K562 (cell line): ENCODE measurements at regions not wholly inside any gene's neighbourhood (a gene's known extent, or its start where the extent isn't known, plus 50 kb on each side); places are given as distances from the start of the nearest gene placed in this dataset.

Source experiments
- ATAC-seq: fragments of 200-7000 bp; cut with Tn5 transposase; 3 replicates; pipeline ENCODE4 v1.9.1; 2020; ENCODE audit warnings: moderate library complexity
- BruUV-seq: library from RNA; stranded (reverse); fragments of 400-500 nt; replicated peaks from 2 replicates; lab custom pipeline; 2021; lab: Mats Ljungman, UMichigan
- CTCF ChIA-PET: fragments of 300-600 bp; formaldehyde crosslinking; extraction: SDS; loops from one replicate; lab custom pipeline; 2021; ENCODE audit warnings: low intra/inter-chr PET ratio; lab: Yijun Ruan, JAX
- POLR2A ChIA-PET: fragments of 300-600, 350-650 bp; sonication (Branson Sonifier 250); formaldehyde crosslinking; extraction: SDS; loops from one replicate; lab custom pipeline; 2021; ENCODE audit warnings: antibody characterized with exemption, inconsistent platforms; lab: Yijun Ruan, JAX
- DNase-seq, 4 experiments: peaks; one replicate each; pipeline versions ENCODE4 v3.0.0 to v3.0.0-alpha.2; 2011 to 2018; ENCODE audit warnings: low spot score in 3 of 4, mixed read lengths in 3 of 4; ENCODE audit errors: extremely low read depth in 1 of 4
- FAIRE-seq: peaks from 2 replicates; lab custom pipeline; 2011; peaks lifted over from hg19 to GRCh38; lab: Jason Lieb, UNC
- H2AFZ ChIP-seq: 2 replicates; pipeline ENCODE4 v1.6.0; 2011; ENCODE audit warnings: low read depth, low read length, control low read depth, inconsistent platforms
- H3K27ac ChIP-seq: fragments of 200-600 bp; 3 replicates; pipeline ENCODE4 v1.8.0; 2011; ENCODE audit warnings: low read depth, mild to moderate bottlenecking, control low read depth, inconsistent platforms, low read length, moderate library complexity, mixed read lengths; ENCODE audit errors: extremely low read depth
- H3K27me3 ChIP-seq, 2 experiments: fragments of 300-600 bp in 1 of 2; 2 replicates in 1 of 2; 3 replicates in 1 of 2; pipeline versions ENCODE4 v1.6.0 to v1.8.0; 2011; ENCODE audit warnings: inconsistent platforms in 2 of 2, low read length in 2 of 2, mild to moderate bottlenecking in 1 of 2, mixed read lengths in 1 of 2, moderate library complexity in 1 of 2; ENCODE audit not compliant: control insufficient read depth in 2 of 2, insufficient read depth in 2 of 2
- H3K36me3 ChIP-seq: fragments of 300-600 bp; 3 replicates; pipeline ENCODE4 v1.8.0; 2011; ENCODE audit warnings: mild to moderate bottlenecking, low read length, inconsistent platforms; ENCODE audit not compliant: control insufficient read depth, insufficient read depth
- H3K4me1 ChIP-seq, 2 experiments: fragments of 200-600 bp in 1 of 2; replicated peaks in 1 of 2; 2 replicates in 1 of 2; 3 replicates in 1 of 2; pipeline versions ENCODE4 v1.5.1 to v1.8.0; 2011; ENCODE audit warnings: inconsistent platforms in 2 of 2, low read length in 2 of 2, mild to moderate bottlenecking in 1 of 2, mixed read lengths in 1 of 2, moderate library complexity in 1 of 2; ENCODE audit not compliant: control insufficient read depth in 2 of 2, insufficient read depth in 2 of 2
- H3K4me2 ChIP-seq: 2 replicates; pipeline ENCODE4 v1.6.1; 2011; ENCODE audit warnings: low read length, control low read depth, inconsistent platforms, mixed read lengths; ENCODE audit not compliant: insufficient read depth
- H3K4me3 ChIP-seq: fragments of 200-600 bp; sonication (generic), shearing (Covaris generic); 2 replicates; pipeline ENCODE4 v1.5.1; 2016; ENCODE audit warnings: control low read depth, inconsistent platforms
- H3K79me2 ChIP-seq: fragments of 200-600 bp; 3 replicates; pipeline ENCODE4 v1.8.0; 2011; ENCODE audit warnings: low read length, inconsistent platforms; ENCODE audit not compliant: control insufficient read depth, insufficient read depth
- H3K9ac ChIP-seq, 2 experiments: 2 replicates each; pipeline versions ENCODE4 v1.6.0 to v1.6.1; 2011; ENCODE audit warnings: low read depth in 2 of 2, low read length in 2 of 2, control low read depth in 1 of 2, inconsistent platforms in 1 of 2, mild to moderate bottlenecking in 1 of 2, mixed read lengths in 1 of 2; ENCODE audit not compliant: insufficient read depth in 1 of 2
- H3K9me1 ChIP-seq: one replicate; pipeline ENCODE4 v1.6.0; 2011; ENCODE audit warnings: inconsistent platforms, mild to moderate bottlenecking, low read length, moderate library complexity; ENCODE audit not compliant: control insufficient read depth, insufficient read depth
- H3K9me3 ChIP-seq: replicated peaks from 2 replicates; pipeline ENCODE4 v1.5.1; 2011; ENCODE audit warnings: low read depth, low read length, inconsistent platforms; ENCODE audit not compliant: control insufficient read depth, insufficient read depth
- H4K20me1 ChIP-seq: replicated peaks from 2 replicates; pipeline ENCODE4 v1.6.1; 2011; ENCODE audit warnings: low read length, inconsistent platforms, mixed read lengths; ENCODE audit not compliant: control insufficient read depth, insufficient read depth
- FOXK2 ChIP-seq, 2 experiments: fragments of 450-650 bp; IDR thresholded peaks in 1 of 2; conservative IDR thresholded peaks in 1 of 2; 2 replicates each; pipeline ENCODE4 v1.6.1; 2016; ENCODE audit warnings: low read depth in 2 of 2, mild to moderate bottlenecking in 1 of 2
- FOXP1 ChIP-seq: sonication (generic); formaldehyde crosslinking; IDR thresholded peaks from 2 replicates; pipeline ENCODE4 v1.8.0; 2022; ENCODE audit warnings: mild to moderate bottlenecking, missing genetic modification reagents
- MCM3 ChIP-seq: fragments of 450-650 bp; IDR thresholded peaks from 2 replicates; pipeline ENCODE4 v1.6.1; 2016
- MTF1 ChIP-seq: fragments of 250-450 bp; sonication (Bioruptor Pico); IDR thresholded peaks from 2 replicates; pipeline ENCODE4 v1.9.0; 2021; ENCODE audit warnings: moderate library complexity, mild to moderate bottlenecking, inconsistent platforms, borderline replicate concordance
- NCOA2 ChIP-seq, 2 experiments: fragments of 450-650 bp; IDR thresholded peaks; 2 replicates each; pipeline ENCODE4 v1.6.1; 2018; ENCODE audit warnings: mild to moderate bottlenecking in 2 of 2, moderate library complexity in 1 of 2; ENCODE audit not compliant: partially characterized antibody in 2 of 2
- SPI1 ChIP-seq: IDR thresholded peaks from 2 replicates; pipeline ENCODE4 v1.6.1; 2011; ENCODE audit warnings: low read depth, low read length, control low read depth, borderline replicate concordance
- ZNF175 ChIP-seq: fragments of 200-800 bp; sonication (Bioruptor generic); IDR thresholded peaks from 2 replicates; pipeline ENCODE4 v1.6.1; 2016; ENCODE audit warnings: low read depth, mild to moderate bottlenecking, missing genetic modification characterization, missing compliant biosample characterization
- WGBS: fragments of 100-300 bp; shearing (Covaris generic); methylation state at CpG from one replicate; pipeline ENCODE4 v1.1.6; 2016; ENCODE audit warnings: low coverage, mixed read lengths; ENCODE audit not compliant: insufficient coverage; ENCODE audit errors: missing lambda C conversion rate; 5-methylcytosine and 5-hydroxymethylcytosine counted together
- in situ Hi-C: fragments of 300-500 bp; cut with MboI; formaldehyde crosslinking; loops from 4 replicates; pipeline ENCODE4 v1.15.0; 2018; ENCODE audit warnings: inconsistent platforms, mixed read lengths
- intact Hi-C: fragments of 100-400 bp; cut with micrococcal nuclease; formaldehyde crosslinking; loops from 2 replicates; pipeline ENCODE4 v1.14.2; 2022
- TF ChIP-seq, protein P1 (sequence below): sonication (generic); formaldehyde crosslinking; IDR thresholded peaks from 2 replicates; pipeline ENCODE4 v1.8.0; 2022; ENCODE audit warnings: missing genetic modification reagents, mild to moderate bottlenecking, borderline replicate concordance
- TF ChIP-seq, protein P2 (sequence below): fragments of 450-650 bp; IDR thresholded peaks from 2 replicates; pipeline ENCODE4 v1.7.1; 2018; ENCODE audit warnings: mild to moderate bottlenecking, low read depth; ENCODE audit not compliant: partially characterized antibody
- TF ChIP-seq, protein P3 (sequence below): sonication (generic); formaldehyde crosslinking; IDR thresholded peaks from 2 replicates; pipeline ENCODE4 v1.8.0; 2023; ENCODE audit warnings: mild to moderate bottlenecking, missing genetic modification reagents

DNA sequence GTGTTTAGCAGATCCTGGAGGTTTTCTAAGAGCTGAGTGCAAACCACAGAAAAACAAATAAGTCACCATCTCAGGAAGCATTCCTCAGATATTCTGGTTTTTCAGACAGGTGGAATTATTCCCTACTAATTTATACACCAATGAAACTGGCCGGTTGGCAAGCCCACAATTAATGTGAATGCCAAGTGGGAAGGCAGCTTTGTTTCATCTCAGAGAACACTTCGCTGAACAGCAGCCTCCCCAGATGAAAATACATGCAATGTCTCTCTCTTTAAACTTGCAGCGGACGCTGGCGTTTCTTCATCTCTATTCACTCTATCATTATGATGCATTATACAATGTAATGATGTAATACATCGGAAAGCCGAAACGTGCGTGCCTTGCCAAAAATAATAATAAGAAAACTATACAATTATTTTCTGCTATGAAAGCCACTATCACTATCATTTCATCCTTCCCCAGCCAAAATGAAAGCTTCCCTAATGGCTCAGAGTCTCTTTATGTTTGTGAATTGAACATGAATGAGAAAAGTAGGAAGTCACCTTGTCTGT lies 649.4 kb downstream of the BCL11A start:
- no peak for TF ChIP-seq SPI1
- TF ChIP-seq, protein P1, sequence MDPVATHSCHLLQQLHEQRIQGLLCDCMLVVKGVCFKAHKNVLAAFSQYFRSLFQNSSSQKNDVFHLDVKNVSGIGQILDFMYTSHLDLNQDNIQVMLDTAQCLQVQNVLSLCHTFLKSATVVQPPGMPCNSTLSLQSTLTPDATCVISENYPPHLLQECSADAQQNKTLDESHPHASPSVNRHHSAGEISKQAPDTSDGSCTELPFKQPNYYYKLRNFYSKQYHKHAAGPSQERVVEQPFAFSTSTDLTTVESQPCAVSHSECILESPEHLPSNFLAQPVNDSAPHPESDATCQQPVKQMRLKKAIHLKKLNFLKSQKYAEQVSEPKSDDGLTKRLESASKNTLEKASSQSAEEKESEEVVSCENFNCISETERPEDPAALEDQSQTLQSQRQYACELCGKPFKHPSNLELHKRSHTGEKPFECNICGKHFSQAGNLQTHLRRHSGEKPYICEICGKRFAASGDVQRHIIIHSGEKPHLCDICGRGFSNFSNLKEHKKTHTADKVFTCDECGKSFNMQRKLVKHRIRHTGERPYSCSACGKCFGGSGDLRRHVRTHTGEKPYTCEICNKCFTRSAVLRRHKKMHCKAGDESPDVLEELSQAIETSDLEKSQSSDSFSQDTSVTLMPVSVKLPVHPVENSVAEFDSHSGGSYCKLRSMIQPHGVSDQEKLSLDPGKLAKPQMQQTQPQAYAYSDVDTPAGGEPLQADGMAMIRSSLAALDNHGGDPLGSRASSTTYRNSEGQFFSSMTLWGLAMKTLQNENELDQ (CRISPR knock-in tag) = no peak
- TF ChIP-seq ZNF175 = no peak
- TF ChIP-seq FOXK2 (conservative IDR thresholded peaks at IDR 0.05 in 1 of 2, IDR thresholded peaks at IDR 0.05 in 1 of 2; ENCODE audit: low read depth in 2 of 2) = no peak
- TF ChIP-seq, protein P2, sequence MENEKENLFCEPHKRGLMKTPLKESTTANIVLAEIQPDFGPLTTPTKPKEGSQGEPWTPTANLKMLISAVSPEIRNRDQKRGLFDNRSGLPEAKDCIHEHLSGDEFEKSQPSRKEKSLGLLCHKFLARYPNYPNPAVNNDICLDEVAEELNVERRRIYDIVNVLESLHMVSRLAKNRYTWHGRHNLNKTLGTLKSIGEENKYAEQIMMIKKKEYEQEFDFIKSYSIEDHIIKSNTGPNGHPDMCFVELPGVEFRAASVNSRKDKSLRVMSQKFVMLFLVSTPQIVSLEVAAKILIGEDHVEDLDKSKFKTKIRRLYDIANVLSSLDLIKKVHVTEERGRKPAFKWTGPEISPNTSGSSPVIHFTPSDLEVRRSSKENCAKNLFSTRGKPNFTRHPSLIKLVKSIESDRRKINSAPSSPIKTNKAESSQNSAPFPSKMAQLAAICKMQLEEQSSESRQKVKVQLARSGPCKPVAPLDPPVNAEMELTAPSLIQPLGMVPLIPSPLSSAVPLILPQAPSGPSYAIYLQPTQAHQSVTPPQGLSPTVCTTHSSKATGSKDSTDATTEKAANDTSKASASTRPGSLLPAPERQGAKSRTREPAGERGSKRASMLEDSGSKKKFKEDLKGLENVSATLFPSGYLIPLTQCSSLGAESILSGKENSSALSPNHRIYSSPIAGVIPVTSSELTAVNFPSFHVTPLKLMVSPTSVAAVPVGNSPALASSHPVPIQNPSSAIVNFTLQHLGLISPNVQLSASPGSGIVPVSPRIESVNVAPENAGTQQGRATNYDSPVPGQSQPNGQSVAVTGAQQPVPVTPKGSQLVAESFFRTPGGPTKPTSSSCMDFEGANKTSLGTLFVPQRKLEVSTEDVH = no peak
- TF ChIP-seq MTF1 (CRISPR knock-in tag) = no peak
- no peak for TF ChIP-seq MCM3
- TF ChIP-seq NCOA2 (IDR thresholded peaks at IDR 0.05; ENCODE audit: partially characterized antibody in 2 of 2) = no peak
- TF ChIP-seq, protein P3, sequence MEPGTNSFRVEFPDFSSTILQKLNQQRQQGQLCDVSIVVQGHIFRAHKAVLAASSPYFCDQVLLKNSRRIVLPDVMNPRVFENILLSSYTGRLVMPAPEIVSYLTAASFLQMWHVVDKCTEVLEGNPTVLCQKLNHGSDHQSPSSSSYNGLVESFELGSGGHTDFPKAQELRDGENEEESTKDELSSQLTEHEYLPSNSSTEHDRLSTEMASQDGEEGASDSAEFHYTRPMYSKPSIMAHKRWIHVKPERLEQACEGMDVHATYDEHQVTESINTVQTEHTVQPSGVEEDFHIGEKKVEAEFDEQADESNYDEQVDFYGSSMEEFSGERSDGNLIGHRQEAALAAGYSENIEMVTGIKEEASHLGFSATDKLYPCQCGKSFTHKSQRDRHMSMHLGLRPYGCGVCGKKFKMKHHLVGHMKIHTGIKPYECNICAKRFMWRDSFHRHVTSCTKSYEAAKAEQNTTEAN (CRISPR knock-in tag) = no peak
- no peak for TF ChIP-seq FOXP1 (CRISPR knock-in tag)
- ATAC-seq = no peak
- H2AFZ ChIP-seq = no peak overlapping the region
- H3K9me1 ChIP-seq = no peaks in the 10 kb centered on the region
- H3K9me3 ChIP-seq = no peaks in the 10 kb centered on the region
- no peak for FAIRE-seq
- H3K4me1 ChIP-seq = no peaks in the 10 kb centered on the region
- no peaks in the 10 kb centered on the region for H3K79me2 ChIP-seq
- CTCF ChIA-PET = no interaction called here
- no peak overlapping the region for H3K4me2 ChIP-seq
- H3K27me3 ChIP-seq = no peaks in the 10 kb centered on the region
- no peak for DNase-seq
- no TSS peak for BruUV-seq
- no peak overlapping the region for H3K4me3 ChIP-seq
- in situ Hi-C loops (no loop called here), intact Hi-C loops (no loop called here)
- POLR2A ChIA-PET = no interaction called here
- no peaks in the 10 kb centered on the region for H4K20me1 ChIP-seq
- no peak overlapping the region for H3K9ac ChIP-seq
- H3K36me3 ChIP-seq = no peaks in the 10 kb centered on the region
- no peak overlapping the region for H3K27ac ChIP-seq
- 0% methylated on average over 9 of the region's 9 CpGs for WGBS
